GM18873 (cell line): ENCODE measurements at regions not wholly inside any gene's neighbourhood (a gene's known extent, or its start where the extent isn't known, plus 50 kb on each side); places are given as distances from the start of the nearest gene placed in this dataset.

ENCODE experiments used
- ATAC-seq: cut with Tn5 transposase; IDR thresholded peaks from one replicate; pipeline ENCODE4 v1.9.1; 2021; ENCODE audit warnings: mild to moderate bottlenecking, moderate library complexity, moderate number of reproducible peaks; ENCODE audit not compliant: unreplicated experiment, low FRiP score

DNA sequence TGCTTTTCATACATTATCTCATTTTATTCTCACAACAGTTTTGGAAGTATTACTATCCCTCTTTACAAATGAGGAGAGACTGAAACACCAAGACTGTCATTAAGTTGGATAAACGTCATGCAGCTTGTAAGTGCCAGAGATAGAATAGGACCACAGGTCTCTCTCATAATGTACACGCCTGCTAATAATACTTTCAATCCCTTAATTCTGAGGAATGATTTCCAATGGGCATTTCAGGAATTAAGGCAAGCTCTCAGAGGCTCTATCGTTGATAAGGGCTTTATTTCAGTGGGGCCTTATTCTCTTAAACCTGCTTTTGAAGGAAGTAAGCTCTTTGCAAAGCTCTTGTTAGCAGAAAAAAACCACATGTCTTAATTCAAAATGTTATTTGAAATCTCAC lies 229.1 kb downstream of the NFKBIZ start:
- ATAC-seq: no peak

GRCh38 chr3:102078854-102079808 lies 229.8 kb downstream of the NFKBIZ start:
- no peak for ATAC-seq

DNA sequence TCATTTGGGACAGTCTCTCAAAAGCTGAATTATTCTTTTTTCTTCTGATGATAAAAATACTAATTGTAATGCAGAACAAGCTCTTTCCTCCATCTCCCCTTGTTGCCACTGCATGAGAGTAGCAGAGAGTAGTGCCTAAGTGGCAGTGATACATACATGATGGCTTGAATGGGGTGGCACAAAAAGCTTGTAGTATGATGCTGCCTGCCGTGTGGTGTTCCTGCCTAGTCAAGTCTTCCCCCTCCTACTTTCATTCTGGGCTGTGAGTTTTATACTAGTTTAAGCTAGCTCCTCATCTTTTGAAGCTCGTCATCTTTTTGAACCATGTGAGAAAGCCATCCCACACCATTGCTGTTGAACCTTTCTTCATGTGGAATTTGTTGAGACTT lies 230.5 kb downstream of the NFKBIZ start:
- ATAC-seq: no peak

DNA sequence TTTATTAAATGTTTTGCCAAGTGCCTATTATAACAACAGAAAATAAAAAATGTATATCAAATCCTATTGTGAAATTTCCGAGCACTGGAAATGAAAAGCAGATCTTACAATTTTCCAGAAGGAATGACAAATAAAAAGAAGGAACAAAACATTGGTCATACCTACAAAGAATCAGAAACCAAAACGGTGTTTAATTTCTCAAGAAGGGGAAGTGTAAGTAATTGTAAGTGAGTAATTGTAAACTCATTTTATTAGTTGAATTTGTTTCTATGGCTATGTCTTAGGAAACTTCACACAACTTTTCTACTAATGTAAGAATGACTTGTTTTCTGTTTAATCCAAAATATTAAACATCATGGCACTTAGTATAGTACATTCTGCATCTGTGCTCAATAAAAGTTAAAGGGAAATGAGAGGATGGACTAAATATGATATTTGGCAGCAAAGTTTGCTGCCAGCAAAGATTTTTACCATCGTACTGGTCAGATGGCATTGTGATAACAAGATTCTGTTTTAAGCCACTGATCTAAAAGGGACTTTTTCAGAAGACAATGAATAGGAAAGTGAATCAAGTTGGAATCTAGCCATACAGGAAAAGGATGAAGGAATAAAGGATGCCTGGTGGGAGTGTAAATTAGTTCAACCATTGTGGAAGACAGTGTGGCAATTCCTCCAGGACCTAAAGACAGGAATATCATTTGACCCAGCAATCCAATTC lies 232.4 kb downstream of the NFKBIZ start:
- no peak for ATAC-seq

- no peak for ATAC-seq
Observed at GRCh38 chr3:102083473-102083872, 234.2 kb downstream of the NFKBIZ start.

GRCh38 chr3:102084006-102084405 lies 234.7 kb downstream of the NFKBIZ start:
- ATAC-seq: no peak

DNA sequence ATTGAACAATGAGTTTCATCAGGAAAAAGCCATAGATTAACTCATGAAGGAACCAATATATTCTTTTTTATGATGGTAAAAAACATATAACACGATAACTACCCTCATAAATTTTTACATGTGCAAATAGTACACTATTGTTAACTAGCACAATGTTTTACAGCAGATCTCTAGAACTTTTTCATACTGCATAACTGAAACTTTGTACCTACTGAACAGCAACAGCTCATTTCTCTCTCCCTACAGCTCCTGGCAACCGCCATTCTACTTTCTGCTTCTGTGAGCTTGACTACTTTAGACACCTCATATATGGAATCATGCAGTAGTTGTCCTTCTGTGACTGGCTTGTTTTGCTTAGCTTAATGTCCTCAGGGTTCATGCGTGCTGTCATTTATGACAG lies 235.4 kb downstream of the NFKBIZ start:
- ATAC-seq: no peak

GRCh38 chr3:102085431-102086176 lies 236.3 kb downstream of the NFKBIZ start:
- no peak for ATAC-seq

DNA sequence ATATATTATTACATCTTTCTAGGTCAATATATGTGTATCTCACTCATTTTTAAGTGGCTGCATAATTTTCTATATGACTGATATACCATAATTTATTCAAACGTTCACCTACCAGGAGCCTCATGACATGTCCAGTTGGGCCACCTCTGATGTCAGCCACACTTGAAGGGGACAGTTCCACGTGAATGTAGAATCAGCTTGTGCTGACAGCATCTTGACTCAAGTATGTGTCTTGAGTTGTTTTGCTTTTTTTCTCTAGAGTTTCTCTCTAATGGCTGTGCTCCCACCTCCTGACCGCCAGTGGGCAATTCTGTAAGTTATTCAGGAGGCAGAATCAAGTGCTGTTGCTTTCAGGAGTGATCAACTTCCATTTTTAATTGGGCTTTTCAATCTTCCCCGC lies 237.9 kb downstream of the NFKBIZ start:
- no peak for ATAC-seq

GRCh38 chr3:102089239-102089638 lies 239.9 kb downstream of the NFKBIZ start:
- no peak for ATAC-seq

- ATAC-seq: no peak
Observed at GRCh38 chr3:102089904-102090720, 240.8 kb downstream of the NFKBIZ start.

GRCh38 chr3:102090721-102091045 lies 241.4 kb downstream of the NFKBIZ start:
- no peak for ATAC-seq

DNA sequence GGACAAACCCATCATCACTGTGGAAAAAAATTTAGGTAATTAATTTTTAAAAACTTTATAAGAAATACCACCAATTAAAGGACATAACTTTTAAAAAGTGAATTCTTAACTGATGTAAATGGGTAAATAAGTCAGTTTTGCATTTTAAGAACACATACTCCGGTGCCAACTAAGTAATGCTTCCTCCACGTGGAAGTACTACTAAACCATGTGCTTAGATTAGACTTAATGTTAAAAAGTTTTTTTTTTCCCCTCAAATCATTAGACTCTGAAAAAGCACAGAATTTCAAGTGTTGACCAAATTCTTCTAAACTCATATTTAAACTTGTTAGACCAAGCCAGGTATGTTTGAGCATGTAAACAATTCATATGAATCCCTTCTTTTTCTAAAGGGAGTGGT lies 242.0 kb downstream of the NFKBIZ start:
- no peak for ATAC-seq

- no peak for ATAC-seq
Observed at GRCh38 chr3:102092617-102093466, 243.5 kb downstream of the NFKBIZ start.

DNA sequence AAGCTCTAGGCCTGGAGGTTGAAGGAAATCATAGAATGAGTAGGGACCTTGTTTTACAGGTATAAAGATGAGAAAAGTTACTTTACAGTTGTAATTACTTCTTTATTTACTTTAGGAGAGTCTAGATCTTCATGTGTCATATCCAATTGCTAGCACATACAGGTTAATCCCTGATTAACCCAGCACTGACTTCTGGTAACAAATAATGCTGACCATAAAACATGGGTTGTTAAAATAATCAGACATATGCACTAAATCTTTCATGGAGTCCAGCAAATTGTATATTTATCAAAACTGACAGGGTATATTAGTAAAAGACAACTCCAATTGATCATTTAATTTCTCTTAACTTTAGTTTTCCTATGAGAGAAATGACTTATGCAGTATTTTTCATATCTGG lies 245.2 kb downstream of the NFKBIZ start:
- no peak for ATAC-seq

- no peak for ATAC-seq
Observed at GRCh38 chr3:102095383-102095782, 246.1 kb downstream of the NFKBIZ start.

GRCh38 chr3:102096066-102096465 lies 246.8 kb downstream of the NFKBIZ start:
- ATAC-seq: no peak

- ATAC-seq: no peak
Observed at GRCh38 chr3:102098130-102098885, 249.0 kb downstream of the NFKBIZ start.

GRCh38 chr3:102099913-102100312 lies 250.6 kb downstream of the NFKBIZ start:
- ATAC-seq: no peak
